Osteocyte (in vitro differentiated cells): ENCODE measurements at regions not wholly inside any gene's neighbourhood (a gene's known extent, or its start where the extent isn't known, plus 50 kb on each side); places are given as distances from the start of the nearest gene placed in this dataset.

Experiments
- DNase-seq: peaks from one replicate; pipeline ENCODE4 v3.0.0; 2021; ENCODE audit warnings: mixed read lengths; ENCODE audit not compliant: unreplicated experiment; ENCODE audit errors: extremely low spot score
- H3K27ac Mint-ChIP-seq: one replicate; pipeline ENCODE4 v1.8.0; 2021; ENCODE audit warnings: mild to moderate bottlenecking, mixed read lengths; ENCODE audit not compliant: unreplicated experiment
- H3K27me3 Mint-ChIP-seq: one replicate; pipeline ENCODE4 v1.8.0; 2021; ENCODE audit warnings: mixed read lengths; ENCODE audit not compliant: unreplicated experiment
- H3K36me3 Mint-ChIP-seq: one replicate; pipeline ENCODE4 v1.8.0; 2021; ENCODE audit warnings: mixed read lengths; ENCODE audit not compliant: unreplicated experiment
- H3K4me1 Mint-ChIP-seq: one replicate; pipeline ENCODE4 v1.8.0; 2021; ENCODE audit warnings: mixed read lengths; ENCODE audit not compliant: unreplicated experiment
- H3K4me3 Mint-ChIP-seq: one replicate; pipeline ENCODE4 v1.8.0; 2021; ENCODE audit warnings: mild to moderate bottlenecking, moderate library complexity, mixed read lengths; ENCODE audit not compliant: unreplicated experiment
- H3K9me3 Mint-ChIP-seq: one replicate; pipeline ENCODE4 v1.8.0; 2021; ENCODE audit warnings: mixed read lengths; ENCODE audit not compliant: unreplicated experiment
- CTCF ChIP-seq: fragments of 200-600 bp; sonication (generic); IDR thresholded peaks from 2 replicates; pipeline ENCODE4 v1.5.0; 2021; ENCODE audit warnings: antibody characterized with exemption, mild to moderate bottlenecking, moderate library complexity

GRCh38 chr7:88548399-88548798, 211.1 kb upstream of the ZNF804B start:
- Mint-ChIP-seq H3K4me1 (no peaks in the 10 kb centered on the region), H3K4me3 (no peak overlapping the region), H3K36me3 (no peaks in the 10 kb centered on the region), H3K27ac (no peak overlapping the region), H3K27me3 (no peaks in the 10 kb centered on the region), H3K9me3 (peaks cover 9% of the 10 kb centered on the region)
- DNase-seq, result no peak
- no peak for TF ChIP-seq CTCF

- H3K27me3 Mint-ChIP-seq, result no peaks in the 10 kb centered on the region
- H3K27ac Mint-ChIP-seq, result no peak overlapping the region
- no peak for DNase-seq
- no peaks in the 10 kb centered on the region for H3K4me1 Mint-ChIP-seq
- no peaks in the 10 kb centered on the region for H3K36me3 Mint-ChIP-seq
- TF ChIP-seq CTCF, result peak; percentile 42
- peaks cover 9% of the 10 kb centered on the region for H3K9me3 Mint-ChIP-seq
- H3K4me3 Mint-ChIP-seq, result no peak overlapping the region
Measured at GRCh38 chr7:88546808-88547207, 212.7 kb upstream of the ZNF804B start.

GRCh38 chr7:88545663-88546062, 213.8 kb upstream of the ZNF804B start:
- Mint-ChIP-seq H3K4me1 (no peaks in the 10 kb centered on the region), H3K4me3 (no peak overlapping the region), H3K9me3 (peaks cover 17% of the 10 kb centered on the region), H3K36me3 (no peaks in the 10 kb centered on the region), H3K27me3 (no peaks in the 10 kb centered on the region), H3K27ac (no peak overlapping the region)
- no peak for DNase-seq
- no peak for TF ChIP-seq CTCF

GRCh38 chr7:88540012-88540411, 219.5 kb upstream of the ZNF804B start:
- Mint-ChIP-seq H3K36me3 (no peaks in the 10 kb centered on the region), H3K27ac (no peak overlapping the region), H3K4me1 (no peaks in the 10 kb centered on the region), H3K9me3 (peaks cover 36% of the 10 kb centered on the region), H3K27me3 (no peaks in the 10 kb centered on the region), H3K4me3 (no peak overlapping the region)
- no peak for TF ChIP-seq CTCF
- DNase-seq, result no peak

GRCh38 chr7:88539518-88539917, 220.0 kb upstream of the ZNF804B start:
- no peak overlapping the region for H3K4me3 Mint-ChIP-seq

More at GRCh38 chr7:88539518-88539917, 220.0 kb upstream of the ZNF804B start:
- H3K9me3 Mint-ChIP-seq, result peaks cover 36% of the 10 kb centered on the region
- no peaks in the 10 kb centered on the region for H3K4me1 Mint-ChIP-seq
- no peak for TF ChIP-seq CTCF
- DNase-seq, result no peak
- H3K27me3 Mint-ChIP-seq, result no peaks in the 10 kb centered on the region
- no peak overlapping the region for H3K27ac Mint-ChIP-seq
- H3K36me3 Mint-ChIP-seq, result no peaks in the 10 kb centered on the region
